H1 (cell line): ENCODE measurements at regions not wholly inside any gene's neighbourhood (a gene's known extent, or its start where the extent isn't known, plus 50 kb on each side); places are given as distances from the start of the nearest gene placed in this dataset.

Experiments
- ATF3 ChIP-seq: IDR thresholded peaks from 2 replicates; pipeline ENCODE4 v1.6.1; 2011; ENCODE audit warnings: low read depth, mild to moderate bottlenecking, low read length; ENCODE audit not compliant: insufficient read depth
- CEBPB ChIP-seq: IDR thresholded peaks from 2 replicates; pipeline ENCODE4 v1.6.1; 2012; ENCODE audit warnings: low read depth, low read length
- CTCF ChIP-seq, 3 experiments: IDR thresholded peaks; 1 replicate in 2 of 3; 2 replicates in 1 of 3; pipeline versions ENCODE4 v1.5.1 to v1.6.1; 2011; ENCODE audit warnings: low read length in 3 of 3, mild to moderate bottlenecking in 3 of 3, inconsistent platforms in 2 of 3, low read depth in 1 of 3, moderate library complexity in 1 of 3; ENCODE audit not compliant: insufficient read depth in 1 of 3; ENCODE audit errors: control extremely low read depth in 1 of 3
- EGR1 ChIP-seq: IDR thresholded peaks from 2 replicates; pipeline ENCODE4 v1.6.1; 2011; ENCODE audit warnings: low read depth, low read length, borderline replicate concordance
- EZH2 ChIP-seq: fragments of 200-600 bp; sonication (generic); IDR thresholded peaks from 2 replicates; pipeline ENCODE4 v1.7.1; 2012; ENCODE audit warnings: low read depth, mild to moderate bottlenecking, moderate library complexity, low read length, inconsistent platforms; ENCODE audit not compliant: severe bottlenecking
- HDAC6 ChIP-seq: IDR thresholded peaks from one replicate; pipeline ENCODE4 v1.7.1; 2012; ENCODE audit warnings: low read depth, mild to moderate bottlenecking, inconsistent platforms, low read length, moderate library complexity
- JUND ChIP-seq: IDR thresholded peaks from 2 replicates; pipeline ENCODE4 v1.6.1; 2011; ENCODE audit warnings: mild to moderate bottlenecking, improper control_type of control experiment, low read length
- KDM1A ChIP-seq: fragments of 200-600, 300-600 bp; sonication (generic); IDR thresholded peaks from 2 replicates; pipeline ENCODE4 v1.7.1; 2016; ENCODE audit warnings: mild to moderate bottlenecking, low read length, borderline replicate concordance
- POLR2A ChIP-seq, 2 experiments: IDR thresholded peaks; 1 replicate in 1 of 2; 2 replicates in 1 of 2; pipeline ENCODE4 v1.6.1; 2011; ENCODE audit warnings: low read depth in 2 of 2, low read length in 2 of 2, mild to moderate bottlenecking in 2 of 2; ENCODE audit errors: control extremely low read depth in 1 of 2
- POLR2AphosphoS5 ChIP-seq: IDR thresholded peaks from 2 replicates; pipeline ENCODE4 v1.6.1; 2011; ENCODE audit warnings: low read depth, low read length
- RBBP5 ChIP-seq: IDR thresholded peaks from 2 replicates; pipeline ENCODE4 v1.7.1; 2012; ENCODE audit warnings: low read depth, mild to moderate bottlenecking, inconsistent platforms, low read length, moderate library complexity, borderline replicate concordance
- TAF1 ChIP-seq: IDR thresholded peaks from 2 replicates; pipeline ENCODE4 v1.6.1; 2011; ENCODE audit warnings: mild to moderate bottlenecking, low read depth, low read length
- USF2 ChIP-seq: IDR thresholded peaks from 2 replicates; pipeline ENCODE4 v1.6.1; 2011; ENCODE audit warnings: low read length, improper control_type of control experiment
- YY1 ChIP-seq: IDR thresholded peaks from 2 replicates; pipeline ENCODE4 v1.6.1; 2011; ENCODE audit warnings: low read depth, mild to moderate bottlenecking, low read length

GRCh38 chr20:53849471-53850059 lies 220.8 kb downstream of the BCAS1 start:
- TF ChIP-seq CTCF (IDR thresholded peaks at IDR 0.05; ENCODE audit: control extremely low read depth in 1 of 3, insufficient read depth in 1 of 3, low read depth in 1 of 3, low read length in 3 of 3), result no peak
- no peak for TF ChIP-seq POLR2AphosphoS5
- no peak for TF ChIP-seq TAF1
- no peak for TF ChIP-seq EZH2
- TF ChIP-seq HDAC6, result no peak
- TF ChIP-seq POLR2A (IDR thresholded peaks at IDR 0.05; ENCODE audit: control extremely low read depth in 1 of 2, low read depth in 2 of 2, low read length in 2 of 2), result no peak
- TF ChIP-seq RBBP5, result no peak
- TF ChIP-seq USF2, result no peak
- no peak for TF ChIP-seq JUND
- TF ChIP-seq EGR1, result no peak
- TF ChIP-seq YY1, result no peak
- no peak for TF ChIP-seq CEBPB
- no peak for TF ChIP-seq ATF3
- no peak for TF ChIP-seq KDM1A
